AG08396 (cell line): ENCODE measurements at regions not wholly inside any gene's neighbourhood (a gene's known extent, or its start where the extent isn't known, plus 50 kb on each side); places are given as distances from the start of the nearest gene placed in this dataset.
"Not testable (repeated sequence)": the region's sequence is repeated elsewhere in the genome, so short reads cannot be mapped to it uniquely, and the experiment has no call there.

Experiments
- DNase-seq: peaks from one replicate; pipeline ENCODE4 v3.0.0; 2012; ENCODE audit warnings: low spot score, mixed read lengths

DNA sequence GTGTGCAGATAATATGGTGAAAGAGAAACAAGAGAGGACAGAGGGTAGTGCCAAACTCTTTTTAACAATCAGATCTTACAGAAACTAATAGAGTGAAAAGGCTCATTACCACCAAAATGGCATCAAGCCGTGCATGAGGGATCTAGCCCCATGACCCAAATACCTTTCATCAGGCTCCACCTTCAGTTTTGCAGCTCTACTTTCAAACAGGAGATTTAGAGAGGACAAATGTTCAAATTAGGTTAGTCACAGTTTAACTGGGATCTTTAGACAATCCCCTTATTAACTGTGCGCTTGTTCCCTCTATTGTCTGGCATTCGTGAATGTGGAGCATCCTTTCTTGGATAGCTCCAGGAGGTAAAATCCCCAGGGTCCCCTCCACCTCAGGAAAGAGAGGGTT, 1209.3 kb upstream of the CHAC2 start:
- no peak for DNase-seq

DNA sequence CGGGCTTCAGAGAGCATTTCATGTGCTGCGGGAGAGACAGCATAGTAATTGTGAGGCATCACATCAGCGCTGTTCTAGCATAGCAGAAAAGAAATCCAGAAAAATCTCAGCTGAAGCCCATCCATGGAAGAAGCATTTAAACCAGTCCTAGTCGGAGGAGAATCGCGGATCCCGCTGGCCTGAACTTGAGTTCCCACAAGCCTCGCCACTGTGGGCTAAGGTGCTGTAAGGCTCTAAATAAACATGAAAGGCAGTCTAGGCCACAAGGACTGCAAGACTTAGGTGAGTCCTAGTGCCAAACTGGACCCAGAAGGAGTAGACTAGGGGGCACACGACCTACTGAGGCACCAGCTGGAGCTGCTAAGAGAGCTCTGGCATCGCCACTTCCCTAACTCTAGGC, 1225.3 kb upstream of the CHAC2 start:
- no peak for DNase-seq

- no peak for DNase-seq
These were observed 1228.3 kb upstream of the CHAC2 start for GRCh38 chr2:52539026-52539970.

DNA sequence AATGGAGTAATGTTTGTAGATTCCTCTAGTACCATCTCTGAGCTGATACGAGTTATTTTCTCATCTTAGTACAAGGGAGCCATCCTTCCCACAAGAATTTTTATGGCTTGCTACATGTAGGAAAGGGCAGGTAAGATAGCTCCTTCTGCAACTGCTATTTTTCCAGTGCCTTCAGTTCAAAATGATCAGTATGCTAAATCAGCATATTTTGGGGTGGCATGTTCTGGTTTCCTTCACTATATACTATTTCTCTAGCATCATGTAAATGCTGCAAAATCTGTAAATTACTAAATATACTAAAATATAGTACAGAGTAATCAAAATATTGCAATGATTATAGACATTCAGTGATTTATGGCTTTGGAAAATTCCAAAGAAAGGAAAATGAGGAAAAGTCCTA, 1230.0 kb upstream of the CHAC2 start:
- no peak for DNase-seq

- no peak for DNase-seq
These were observed 1230.6 kb upstream of the CHAC2 start for GRCh38 chr2:52536929-52537460.

GRCh38 chr2:52532956-52533355, 1234.6 kb upstream of the CHAC2 start:
- DNase-seq, result no peak

DNA sequence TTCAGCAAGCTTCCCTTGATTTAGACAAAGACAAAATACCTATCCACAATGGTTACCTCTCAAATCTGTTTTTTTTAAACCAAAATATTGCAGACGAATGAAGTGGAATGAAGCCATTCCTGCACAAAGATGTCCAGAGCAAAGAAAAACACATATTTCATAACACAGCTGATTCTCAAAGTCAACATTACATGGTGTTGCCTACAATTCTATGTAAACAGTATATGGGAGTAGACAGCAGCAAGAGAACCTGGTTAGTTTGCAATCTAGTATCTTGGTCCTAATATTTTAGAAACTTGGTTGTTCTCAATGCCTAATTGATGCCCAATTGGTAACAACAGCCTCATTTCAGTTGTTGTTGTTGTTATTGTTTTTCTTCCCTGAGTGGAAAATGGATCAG, 1240.9 kb upstream of the CHAC2 start:
- DNase-seq, result no peak

DNA sequence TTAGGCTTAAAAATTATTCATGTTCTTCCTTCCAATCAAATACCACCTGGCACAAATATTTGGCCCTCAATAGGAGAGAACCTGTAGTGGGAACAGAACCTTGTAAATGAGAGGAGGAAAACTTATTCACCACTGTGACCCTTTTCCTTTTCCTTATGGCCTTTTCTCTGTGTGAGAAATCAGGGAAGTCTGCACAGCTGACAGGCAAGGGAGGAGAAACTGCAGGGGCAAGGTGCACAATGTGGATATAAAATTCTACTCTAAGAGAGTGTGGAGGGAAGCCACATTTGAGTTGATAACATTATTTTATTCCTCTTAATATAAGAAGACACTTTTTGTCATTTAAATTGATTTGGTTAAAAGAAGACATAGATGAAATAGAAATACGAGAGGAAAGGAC, 1247.0 kb upstream of the CHAC2 start:
- no peak for DNase-seq

- no peak for DNase-seq
These were observed 1248.9 kb upstream of the CHAC2 start for GRCh38 chr2:52518678-52519077.

DNA sequence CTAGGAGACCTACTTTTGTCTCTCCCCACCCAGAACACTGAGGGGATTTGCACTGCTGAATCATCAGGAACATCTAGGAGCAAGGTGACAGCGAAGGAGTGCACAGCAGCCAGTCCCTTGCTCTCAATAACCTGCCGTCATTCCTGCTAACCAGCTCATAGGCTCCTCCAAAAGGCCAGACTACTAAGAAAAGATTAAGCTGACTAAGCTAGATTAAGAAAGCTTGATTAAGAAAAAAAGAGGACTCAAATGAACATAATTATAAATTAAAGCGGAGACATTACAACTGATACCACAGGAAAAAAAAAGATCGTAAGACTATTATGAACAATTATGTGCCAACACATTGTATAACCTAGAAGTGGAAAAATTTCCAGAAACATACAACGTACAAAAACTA, 1254.8 kb upstream of the CHAC2 start:
- DNase-seq, result no peak

DNA sequence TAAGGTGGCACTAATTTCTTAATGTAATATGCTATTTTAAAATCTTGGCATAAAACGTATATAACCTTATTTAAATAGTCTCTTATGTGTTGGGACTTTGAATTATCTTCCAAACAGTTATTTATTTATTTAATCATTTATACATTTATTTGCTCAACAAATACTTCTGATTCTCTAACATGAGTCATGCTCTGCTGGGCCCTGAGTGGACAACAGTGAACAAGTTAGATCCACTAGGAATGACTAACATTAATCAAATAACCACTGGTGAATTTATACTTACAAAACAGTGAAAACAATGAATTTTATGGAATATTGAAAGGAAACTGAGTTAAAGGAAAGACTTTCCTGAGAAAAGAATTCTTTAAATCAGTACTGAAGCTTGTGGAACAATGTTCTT, 1257.2 kb upstream of the CHAC2 start:
- DNase-seq, result no peak

DNA sequence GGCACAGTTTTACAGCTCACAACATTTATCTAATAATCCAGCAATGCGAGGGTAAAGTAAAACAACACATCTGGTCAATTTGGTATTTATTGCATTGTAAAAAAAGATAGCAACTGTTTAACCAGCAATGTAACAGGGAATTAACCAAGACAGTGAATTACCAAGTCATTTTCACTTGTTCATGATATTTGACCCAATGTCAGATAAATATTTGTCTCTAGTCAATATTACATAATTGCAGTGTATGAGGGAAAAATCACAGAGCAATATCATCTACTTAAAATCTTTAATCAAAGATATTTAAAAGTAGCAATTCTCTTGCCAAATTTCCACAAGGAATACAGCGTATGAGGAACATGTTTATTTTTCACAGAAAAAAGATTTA, 1265.1 kb upstream of the CHAC2 start:
- DNase-seq, result no peak

GRCh38 chr2:52501715-52502475, 1265.7 kb upstream of the CHAC2 start:
- DNase-seq, result no peak

GRCh38 chr2:52500561-52500960, 1267.0 kb upstream of the CHAC2 start:
- no peak for DNase-seq

DNA sequence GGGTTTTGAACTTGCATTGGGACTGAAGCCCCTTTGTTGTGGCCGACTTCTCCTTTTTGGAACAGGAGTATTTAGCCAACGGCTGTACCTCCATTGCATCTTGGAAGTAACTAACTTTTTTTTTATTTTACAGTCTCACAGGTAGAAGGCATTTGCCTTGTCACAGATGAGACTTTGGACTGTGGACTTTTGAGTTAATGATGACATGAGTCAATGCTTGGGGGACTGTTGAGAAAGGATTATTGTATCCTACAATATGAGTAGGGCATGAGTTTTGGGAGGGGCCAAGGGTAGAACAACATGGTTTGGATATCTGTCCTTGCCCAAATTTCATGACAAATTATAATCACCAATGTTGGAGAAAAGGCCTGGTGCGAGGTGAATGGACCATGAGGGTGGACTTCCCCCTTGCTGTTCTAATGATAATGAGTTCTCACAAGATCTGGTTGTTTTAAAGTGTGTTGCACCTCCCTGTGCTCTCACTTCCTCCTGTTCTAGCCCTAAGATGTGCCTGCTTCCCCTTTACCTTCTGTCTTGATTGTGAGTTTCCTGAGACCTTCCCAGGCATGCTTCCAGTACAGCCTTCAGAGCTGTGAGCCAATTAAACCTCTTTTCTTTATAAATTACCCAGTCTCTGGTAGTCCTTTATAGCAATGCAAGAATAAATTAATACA, 1269.4 kb upstream of the CHAC2 start:
- DNase-seq, result no peak

- no peak for DNase-seq
These were observed 1271.8 kb upstream of the CHAC2 start for GRCh38 chr2:52495816-52496215.

DNA sequence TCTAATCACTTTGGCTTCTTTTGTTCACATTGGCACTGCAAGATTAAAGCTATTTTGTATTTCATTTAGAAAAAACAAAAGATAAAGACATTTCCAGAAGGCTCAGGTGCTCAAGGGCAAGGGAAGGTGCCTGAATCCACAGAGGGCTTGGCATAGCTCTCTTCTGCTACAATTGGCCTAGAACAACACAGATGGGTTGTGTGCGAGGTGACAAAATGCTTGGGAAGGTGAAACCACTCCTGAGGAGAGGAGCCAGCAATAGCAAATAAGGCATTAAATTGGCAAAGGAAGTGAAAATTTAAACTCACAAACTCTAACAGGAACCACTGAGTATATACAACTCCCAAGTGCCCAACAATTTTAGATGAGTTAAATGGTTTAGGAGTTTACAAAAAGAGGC, 1290.4 kb upstream of the CHAC2 start:
- DNase-seq, result no peak

GRCh38 chr2:52475590-52475989, 1292.0 kb upstream of the CHAC2 start:
- DNase-seq, result no peak

DNA sequence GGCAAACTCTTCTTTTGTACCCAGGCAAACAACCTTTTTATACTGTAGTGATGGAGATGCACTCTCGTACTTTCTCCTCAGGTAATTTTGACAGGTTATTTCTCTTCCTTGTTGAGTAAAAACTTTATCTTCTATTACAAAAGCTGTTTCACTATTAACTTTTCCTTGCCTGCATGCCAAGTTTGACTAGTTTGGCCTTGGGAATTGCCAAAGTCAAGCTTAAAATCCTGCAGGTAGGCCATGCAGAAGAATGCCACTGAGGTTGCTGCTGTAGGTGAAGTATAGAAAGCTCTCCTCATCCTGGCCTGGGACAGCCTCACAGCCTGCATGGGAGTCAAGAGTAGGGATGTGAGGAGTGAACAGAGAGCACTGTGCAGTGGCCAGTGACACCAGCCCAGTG, 1293.5 kb upstream of the CHAC2 start:
- no peak for DNase-seq

- no peak for DNase-seq
These were observed 1294.1 kb upstream of the CHAC2 start for GRCh38 chr2:52473526-52473925.

DNA sequence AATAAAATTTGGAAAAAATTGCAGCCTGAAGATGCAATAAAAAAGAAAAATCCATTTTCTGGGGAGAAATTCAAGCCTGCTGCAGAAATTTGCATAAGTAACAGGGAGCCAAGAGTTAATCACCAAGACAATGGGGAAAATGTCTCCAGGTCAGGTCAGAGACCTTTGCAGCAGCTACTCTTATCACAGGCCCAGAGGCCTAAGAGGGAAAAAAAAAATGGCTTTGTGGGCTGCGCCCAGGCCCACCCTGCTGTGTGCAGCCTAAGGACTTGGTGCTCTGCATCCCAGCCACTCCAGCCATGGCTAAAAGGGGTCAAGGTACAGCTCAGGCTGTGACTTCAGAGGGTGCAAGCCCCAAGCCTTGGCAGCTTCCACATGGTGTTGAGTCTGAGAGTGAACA, 1297.1 kb upstream of the CHAC2 start:
- not testable (repeated sequence) for DNase-seq

GRCh38 chr2:52467189-52467588, 1300.4 kb upstream of the CHAC2 start:
- no peak for DNase-seq

DNA sequence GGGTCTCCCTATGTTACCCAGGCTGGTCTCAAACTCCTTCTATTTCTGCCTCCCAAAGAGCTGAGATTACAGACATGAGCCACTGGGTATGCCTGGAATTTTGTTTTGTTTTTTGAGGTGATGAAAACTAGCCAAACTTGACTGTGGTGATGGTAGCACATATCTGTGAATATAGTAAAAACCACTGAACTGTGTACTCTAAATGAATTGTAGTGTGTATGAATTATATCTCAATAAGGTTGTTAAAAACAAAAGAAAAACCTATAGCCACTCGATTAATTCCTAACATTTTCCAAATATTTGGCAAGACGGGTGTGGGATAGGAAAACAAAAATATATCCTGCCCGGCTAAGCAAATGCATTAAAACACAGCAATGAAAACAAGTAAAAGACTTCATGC, 1302.3 kb upstream of the CHAC2 start:
- DNase-seq, result no peak
